NCI-H2029 (cell line): ENCODE measurements at regions not wholly inside any gene's neighbourhood (a gene's known extent, or its start where the extent isn't known, plus 50 kb on each side); places are given as distances from the start of the nearest gene placed in this dataset.

Experiments
- DNase-seq: peaks from one replicate; lab custom pipeline; 2025; lab: John Stamatoyannopoulos, UW

DNA sequence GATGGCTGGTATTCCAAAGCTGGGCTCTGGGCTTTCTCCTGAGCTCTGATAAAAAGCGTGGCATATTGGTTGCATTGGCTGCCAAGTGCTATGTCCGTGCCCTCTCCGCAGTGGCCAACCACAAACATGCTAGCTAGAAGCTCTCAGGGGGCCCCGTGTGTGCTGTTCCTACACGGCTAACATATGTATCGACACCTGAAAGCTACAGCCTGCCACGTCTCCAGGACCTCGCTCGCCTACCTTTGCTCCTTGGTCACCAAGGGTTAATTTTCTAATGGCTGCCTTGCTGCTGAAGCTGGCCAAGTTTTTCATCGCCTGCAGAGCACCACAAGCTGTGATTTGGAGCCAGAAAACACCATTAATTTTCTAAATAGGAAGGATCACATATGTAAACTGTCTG, 888.4 kb downstream of the BCL11A start:
- no peak for DNase-seq

DNA sequence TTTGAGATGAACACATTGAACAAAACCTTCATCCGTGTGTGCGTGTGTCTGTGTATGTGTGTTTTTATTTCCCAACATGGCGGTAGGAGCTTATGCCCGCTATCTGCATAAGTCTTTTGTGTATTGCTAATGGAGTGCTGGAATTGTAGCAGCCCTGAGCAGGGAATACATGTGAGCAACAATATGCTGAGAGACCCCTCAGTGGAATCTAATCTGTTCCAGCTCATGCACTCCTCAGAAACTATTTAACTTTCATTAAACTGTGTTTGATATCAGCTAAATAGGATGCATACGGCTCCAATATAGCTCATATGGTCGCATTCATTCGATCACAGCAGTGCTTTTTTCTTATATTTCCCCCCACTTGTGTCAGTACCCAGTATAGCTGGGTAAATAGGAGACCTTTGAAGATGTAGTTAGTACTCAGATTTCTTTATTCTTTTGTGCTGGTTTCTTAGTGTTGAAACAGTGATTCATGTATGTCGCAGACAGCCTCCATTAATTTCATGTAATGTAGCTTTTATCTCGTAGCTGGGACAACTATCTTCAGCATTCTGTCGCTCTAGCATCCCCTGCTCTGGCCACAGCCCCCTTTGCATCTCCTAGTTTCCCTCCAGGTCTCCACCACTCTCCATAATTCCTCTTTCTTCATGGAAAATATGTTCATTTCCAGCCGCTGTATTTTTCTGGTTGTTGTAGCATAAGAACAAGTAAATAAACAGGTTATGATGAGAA, 891.2 kb downstream of the BCL11A start:
- no peak for DNase-seq

DNA sequence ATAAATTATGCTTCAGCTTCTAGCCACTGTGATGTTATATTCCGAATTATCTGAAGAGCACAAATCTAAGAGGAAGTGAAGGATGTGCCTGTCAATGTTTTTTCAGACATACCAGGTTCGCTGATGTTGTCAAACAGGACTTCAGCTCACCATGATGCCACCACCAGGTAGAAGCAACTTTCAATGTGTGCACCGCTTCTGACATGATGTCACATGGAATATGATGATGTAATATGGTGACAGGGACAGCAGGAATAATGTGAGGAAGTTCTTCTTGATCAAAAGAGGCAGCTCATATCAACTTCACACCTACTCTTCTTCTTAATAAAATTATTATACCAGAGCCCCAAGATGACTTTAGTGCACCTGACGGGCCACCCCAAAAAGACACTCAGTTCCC, 893.2 kb downstream of the BCL11A start:
- DNase-seq = no peak

DNA sequence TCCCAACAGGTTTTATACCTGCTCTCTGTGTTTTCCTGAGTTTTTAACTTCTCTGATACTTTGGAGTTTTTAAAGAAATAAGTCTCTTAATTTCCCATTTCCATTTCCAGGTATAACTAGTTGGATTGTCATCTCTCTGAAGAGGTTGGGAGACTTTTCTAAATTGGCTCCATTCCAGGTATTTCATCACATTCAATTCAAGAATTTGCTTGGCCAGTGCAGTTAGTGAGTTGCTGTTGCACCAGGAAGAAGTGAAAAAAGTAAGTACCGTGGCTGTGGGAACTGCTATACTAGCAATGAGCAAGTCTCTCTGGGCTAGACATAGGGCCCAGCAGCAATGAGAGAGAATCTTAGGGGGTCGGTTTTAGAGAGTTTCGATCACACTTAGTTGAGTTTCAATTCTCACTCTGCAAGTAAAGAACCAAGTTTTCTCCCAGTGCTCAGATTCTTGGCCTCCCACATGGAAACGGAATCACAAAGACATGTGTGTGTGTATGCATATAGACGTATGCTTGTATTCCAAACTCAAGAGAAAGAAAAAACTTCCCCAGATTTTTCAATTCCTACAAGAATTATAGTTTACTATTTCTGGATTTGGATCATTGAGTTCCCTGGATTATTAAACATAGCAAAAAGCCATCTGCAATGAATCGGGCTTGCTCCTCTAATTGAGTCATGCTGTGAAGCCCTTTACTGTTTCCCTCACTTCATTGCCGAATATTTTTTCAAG, 894.4 kb downstream of the BCL11A start:
- no peak for DNase-seq

DNA sequence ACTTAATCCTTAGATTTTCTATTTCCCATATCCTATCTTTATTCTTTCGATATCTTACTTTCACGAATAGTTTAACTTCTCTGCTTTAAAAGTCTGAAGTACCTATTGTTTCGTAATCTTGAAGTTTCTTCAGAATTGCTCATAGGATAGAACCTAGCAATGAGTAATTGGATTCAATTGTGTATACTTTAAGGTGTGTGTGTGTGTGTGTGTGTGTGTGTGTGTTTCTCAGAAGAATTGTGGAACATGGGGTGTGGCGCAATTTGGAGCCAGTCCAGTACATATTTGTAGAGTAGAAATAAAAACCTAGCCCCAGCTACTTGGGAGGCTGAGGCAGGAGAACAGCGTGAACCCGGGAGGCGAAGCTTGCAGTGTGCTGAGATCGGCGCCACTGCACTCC, 897.6 kb downstream of the BCL11A start:
- DNase-seq = no peak

DNA sequence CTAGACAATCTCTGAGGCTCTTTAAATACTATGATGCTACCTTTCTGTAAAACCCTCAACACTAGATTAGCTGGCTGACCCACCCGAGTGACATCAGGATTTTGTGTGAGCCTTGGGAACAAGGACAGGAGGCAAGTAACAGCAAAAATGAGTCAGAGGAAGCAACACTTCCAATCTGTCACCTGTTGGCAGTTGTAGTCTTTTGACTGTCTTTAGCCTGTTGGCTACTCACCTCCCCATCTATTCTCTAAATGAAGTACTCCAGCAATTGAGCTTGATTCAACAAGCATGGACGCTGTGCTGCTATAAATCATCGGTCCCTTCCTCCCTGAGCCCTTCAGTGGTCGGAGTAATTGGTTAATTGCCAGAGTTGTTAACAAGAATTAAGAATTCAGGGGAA, 898.7 kb downstream of the BCL11A start:
- no peak for DNase-seq

DNA sequence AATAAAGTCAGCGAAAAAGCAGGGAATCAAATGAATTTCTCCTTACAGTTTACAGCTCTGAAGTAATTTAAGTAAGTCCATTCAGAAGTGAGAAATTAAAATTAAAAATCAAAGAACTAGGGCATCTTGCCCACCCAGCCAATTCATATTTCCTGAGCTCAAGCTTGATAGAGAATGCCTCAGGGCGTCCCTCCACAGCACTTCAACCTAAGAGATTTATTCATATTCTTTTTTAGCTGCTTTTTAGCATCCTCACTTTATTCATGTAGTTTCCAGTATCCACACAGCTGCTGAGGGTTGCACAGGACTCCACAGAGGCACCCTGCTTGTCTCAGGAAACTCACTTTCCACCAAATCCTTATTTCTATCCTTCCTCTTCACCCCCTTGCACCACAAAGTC, 900.3 kb downstream of the BCL11A start:
- no peak for DNase-seq

DNA sequence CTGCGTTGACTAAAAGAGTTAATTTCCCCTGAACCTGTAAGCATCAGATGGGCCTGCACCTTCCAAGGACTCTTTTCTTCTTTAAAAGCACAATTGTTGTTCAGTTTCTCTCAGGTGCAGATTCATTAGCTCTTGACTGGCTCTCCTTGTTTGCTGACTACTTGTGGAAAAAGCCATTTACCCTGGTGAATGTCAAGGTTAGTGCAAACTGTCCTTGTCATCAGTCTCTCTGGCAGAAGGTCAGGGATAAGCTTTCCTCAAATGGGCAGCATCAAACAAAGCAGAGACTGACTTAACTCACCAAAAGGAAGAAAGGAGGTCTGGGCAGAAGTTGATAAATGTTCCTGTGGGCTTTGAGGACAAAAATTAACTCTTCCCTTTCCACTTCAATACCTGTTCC, 922.7 kb downstream of the BCL11A start:
- DNase-seq = peak; percentile 27

DNA sequence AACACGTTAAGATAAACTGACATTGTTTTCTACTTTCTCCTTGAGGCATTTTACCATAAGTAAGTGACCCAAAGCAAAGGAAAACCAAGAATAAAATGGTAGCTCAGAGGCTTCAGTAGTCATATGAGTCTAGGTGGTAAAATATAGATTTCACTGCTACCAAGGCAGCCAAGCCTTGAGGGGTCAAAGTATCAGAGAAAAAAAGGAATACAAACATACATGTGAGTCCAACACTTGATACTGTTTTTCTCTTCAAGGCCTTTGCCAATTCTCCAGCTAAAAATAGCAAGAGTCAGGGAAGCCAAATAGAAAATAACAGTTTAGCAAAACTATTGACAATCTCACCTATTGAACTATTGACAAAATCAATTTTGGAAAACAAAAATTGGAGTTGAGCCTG, 925.9 kb downstream of the BCL11A start:
- DNase-seq = no peak

DNA sequence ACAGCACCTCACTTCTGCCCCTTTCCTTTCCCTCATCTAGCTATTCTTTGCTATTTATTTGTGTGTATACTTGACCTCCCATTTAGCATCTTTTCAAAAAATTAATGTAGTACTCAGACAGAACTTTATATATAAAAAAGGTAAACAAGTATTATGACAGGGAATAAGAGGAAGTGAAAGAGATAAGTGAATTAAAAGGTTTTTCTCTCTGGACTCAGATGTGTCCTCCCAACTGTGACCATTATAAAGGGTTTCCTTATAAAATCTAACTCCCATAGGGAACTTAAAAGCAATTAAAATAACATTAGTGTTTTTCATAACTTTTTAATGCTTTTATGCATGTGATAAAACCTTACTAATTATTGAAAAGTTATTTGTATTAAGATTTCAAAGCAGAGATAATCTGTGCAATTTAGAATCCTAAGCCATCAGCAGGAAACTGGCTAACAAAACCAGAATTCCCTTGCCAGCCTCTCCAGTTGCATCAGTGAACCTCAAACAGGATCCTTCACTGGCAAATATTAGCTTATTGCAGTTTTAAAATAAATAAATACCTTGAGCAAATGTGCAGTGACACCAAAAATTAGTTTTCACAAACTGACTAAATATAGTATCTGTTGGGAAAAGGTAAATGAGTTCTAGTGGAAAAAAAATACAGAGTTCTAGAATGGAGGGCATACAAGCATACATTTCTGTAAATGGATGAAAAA, 930.7 kb downstream of the BCL11A start:
- DNase-seq = no peak

DNA sequence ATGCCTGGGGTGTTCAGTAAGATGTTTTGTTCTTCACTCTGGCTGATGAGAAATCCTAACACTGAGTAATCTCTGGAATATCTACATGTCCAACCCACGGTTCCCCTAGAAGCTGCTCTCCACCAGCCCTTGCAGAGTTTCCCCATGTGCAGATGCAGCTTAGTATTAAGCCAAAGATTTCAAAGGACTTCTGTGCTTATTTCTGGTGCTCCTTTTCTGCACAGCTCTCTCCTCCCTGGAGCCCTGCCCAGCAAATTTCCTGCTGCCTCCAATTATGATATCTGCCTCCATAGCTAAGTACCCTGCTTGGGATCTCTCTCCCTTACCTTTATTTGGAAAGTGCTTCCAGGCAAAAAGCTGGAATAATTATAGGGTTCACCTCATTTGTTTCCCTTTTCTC, 949.3 kb downstream of the BCL11A start:
- DNase-seq = no peak

DNA sequence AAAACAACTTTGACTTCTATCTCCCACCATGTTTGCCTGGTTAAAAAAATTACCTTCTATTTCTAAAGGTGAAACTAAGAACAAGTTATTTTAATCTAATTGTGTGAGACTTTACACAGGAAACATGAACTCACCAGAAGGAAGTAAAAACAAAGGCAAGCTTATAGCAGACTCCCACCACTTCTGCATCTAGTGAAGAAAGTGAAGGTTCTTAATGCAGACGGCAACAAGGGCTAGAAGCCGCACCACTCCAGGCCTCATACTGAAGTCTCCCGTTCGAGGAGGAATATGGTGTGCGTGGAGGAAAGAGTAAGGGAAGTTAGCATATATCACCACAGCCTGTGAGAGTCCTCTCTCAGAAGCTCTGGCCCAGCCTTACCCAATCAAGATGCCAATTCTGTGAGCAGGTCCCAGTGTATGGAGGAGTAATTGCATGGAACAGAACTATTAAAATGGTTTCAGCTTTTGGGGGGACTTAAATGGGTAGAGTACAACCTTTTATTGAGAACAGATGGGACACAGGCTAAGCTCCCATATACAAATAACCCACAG, 958.7 kb downstream of the BCL11A start:
- no peak for DNase-seq

DNA sequence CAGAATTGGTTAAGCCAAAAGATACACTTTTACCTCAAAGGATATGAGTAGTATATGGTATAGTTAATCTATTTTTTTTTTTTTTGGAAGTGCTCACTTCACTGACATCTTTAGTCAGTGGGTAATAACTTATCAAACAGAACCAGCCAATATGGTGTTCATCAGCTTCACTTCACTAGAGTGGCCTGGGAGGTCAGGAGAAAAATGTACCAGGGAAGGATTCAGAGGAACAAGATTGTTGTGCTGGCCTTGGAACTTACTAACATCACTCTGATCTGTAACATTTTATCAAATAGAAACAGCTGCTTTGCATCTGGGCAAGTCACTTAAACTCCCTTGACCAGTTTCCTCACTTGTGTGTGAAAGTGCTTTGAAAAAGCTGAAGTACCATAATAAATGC, 962.7 kb downstream of the BCL11A start:
- DNase-seq = no peak

DNA sequence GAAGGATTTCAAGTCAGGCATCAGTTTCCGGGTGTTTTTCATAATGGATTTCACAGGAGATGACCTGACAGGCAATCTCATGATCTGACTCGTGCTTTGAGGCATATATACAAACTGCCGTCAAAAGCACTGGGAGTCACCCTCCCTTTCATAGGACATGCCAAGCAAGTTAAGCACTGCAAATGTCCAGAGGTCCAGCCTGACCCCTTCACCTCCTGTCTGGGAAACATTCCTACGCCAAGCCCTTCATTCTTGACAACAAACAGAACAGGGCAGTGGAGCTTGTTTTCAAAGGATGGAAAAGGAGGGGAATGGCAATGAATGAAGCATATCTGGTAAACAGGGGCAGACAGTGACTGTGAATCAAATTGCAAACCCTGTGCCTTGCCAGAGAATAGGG, 963.6 kb downstream of the BCL11A start:
- no peak for DNase-seq

DNA sequence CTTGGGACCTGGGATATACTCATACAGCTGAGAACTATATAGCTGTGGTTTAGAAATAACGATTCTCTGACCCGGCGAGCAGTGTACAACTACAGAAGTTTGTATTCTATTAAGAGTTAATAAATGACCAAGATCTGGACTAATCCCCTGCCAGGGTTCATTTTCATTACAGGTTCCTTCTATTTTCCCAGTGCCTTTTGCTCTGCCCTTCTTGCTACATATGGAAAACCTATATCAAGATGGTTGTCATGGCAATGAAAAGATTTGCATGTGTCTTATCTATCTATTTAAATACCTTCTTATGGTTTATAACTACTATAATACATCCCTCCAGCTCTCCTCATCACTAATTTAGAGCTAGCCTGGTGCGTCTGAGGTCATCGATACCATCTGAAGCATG, 965.2 kb downstream of the BCL11A start:
- no peak for DNase-seq

DNA sequence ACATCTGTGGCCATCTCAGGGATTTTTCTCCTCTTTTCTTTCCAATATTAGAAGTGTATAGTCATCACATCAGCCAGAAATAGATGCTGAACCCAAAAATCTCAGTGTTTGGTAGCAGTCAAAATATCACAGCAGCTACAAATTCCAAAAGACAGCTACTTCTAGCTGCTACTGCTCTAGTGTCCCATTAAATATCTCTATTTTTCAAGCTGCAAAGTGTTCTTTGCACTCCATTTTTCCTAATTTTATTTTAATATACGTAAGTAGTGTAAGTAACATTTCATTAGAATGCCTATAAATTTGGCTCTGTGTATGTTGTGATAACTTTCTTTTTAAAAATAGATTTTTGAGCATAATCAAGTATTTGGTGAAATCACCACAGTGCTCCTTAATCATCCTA, 967.3 kb downstream of the BCL11A start:
- DNase-seq = no peak

DNA sequence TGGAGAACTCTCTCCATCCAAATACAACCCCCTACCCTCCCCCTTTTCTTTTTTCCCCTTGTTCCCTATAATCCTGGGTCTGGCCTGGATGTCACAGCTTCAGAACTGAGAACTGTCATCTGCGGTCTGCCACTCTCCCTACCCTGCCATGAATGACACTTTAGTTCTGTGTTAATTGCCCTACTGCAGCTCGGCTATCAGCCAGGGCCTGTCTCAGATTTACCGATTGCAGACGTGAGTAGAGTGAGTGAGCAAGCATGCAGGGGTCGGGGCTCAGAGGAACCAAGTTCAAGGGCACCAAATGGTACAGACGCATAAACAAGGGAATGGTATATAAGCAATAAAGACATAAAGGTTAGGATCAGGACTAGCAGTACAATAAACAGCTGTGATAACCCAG, 967.8 kb downstream of the BCL11A start:
- peak; percentile 37 for DNase-seq

DNA sequence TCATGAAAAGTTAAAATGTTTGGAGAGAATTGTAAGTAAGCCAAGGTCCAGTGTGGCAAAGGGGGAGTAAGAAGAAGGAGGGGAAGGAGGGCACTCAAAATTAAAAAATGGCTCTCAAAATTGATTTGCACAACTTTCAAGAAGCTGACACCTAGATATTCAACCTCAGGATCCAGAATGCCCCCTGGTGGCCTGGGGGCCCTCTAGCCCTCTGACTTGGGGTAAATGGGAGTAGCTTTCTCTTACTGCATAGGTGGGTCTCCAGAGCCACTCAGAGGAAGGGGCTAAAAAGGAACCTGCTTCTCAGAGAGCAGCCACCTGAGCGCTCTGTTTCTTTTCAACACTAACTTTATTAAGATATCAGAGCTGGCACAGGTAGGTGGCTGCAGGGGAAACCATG, 968.5 kb downstream of the BCL11A start:
- DNase-seq = peak; percentile 3

DNA sequence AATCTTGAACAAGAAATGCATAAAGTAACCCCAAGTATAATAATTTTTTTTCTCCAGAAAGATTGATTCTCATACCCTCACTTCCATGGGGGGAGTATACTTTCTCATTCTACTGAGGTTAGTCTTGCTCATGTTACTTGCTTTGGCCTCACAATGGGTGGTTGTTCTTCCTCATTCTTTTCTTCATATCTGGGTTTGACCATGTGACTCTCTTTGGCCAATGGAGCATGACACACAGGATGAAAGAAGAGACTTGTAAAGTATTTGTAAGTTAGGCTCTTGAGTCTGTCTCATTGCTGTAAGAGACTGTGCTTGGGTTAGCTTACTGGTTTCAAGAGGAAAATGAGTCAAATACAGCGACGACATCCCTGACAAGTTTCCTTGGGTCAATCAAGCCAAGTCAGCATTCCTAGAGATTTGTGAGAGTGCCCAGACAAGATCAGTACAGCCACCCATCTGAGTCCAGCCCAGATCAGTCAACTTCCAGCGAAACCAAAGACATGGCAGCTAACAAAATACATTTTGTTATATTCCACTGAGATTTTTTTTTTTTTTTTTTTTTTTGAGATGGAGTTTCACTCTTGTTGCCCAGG, 970.2 kb downstream of the BCL11A start:
- no peak for DNase-seq

DNA sequence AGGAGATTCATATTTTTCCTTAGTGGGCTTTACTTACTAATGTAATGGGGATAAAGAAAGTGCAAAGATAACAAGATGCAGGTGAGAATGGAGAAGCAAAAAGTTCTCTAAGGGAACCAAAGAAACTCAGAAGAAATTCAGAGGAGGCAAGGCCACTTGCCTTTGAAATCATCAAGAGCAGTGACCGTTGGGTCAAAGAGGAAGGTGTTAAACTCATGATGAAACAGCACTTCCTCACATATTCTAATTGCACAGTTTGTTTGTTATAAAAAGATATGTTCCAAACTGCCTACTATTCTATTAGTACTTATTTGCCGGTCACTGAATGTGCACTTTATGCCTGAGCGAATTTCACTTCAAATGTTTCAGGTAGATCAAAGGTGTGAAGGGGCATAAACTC, 975.1 kb downstream of the BCL11A start:
- DNase-seq = no peak

DNA sequence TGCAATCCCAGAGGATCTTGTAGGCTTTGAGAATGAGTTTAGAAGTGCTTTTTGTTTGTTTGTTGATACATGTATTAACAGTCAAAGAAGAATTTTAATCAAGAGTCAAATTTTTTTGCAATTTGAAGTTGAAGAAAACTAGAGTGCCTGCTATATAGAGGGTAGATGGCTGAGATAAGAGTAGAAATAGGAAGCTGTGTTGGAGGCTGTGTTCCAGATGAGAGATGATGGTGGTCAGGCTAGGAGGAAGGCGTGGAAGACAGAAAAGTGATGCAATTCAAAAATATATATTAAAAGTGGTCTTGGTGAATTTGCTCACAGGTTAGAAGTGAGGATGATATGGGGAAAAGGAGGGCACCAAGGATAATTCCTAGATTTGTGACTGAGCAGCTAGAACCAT, 978.3 kb downstream of the BCL11A start:
- DNase-seq = no peak

DNA sequence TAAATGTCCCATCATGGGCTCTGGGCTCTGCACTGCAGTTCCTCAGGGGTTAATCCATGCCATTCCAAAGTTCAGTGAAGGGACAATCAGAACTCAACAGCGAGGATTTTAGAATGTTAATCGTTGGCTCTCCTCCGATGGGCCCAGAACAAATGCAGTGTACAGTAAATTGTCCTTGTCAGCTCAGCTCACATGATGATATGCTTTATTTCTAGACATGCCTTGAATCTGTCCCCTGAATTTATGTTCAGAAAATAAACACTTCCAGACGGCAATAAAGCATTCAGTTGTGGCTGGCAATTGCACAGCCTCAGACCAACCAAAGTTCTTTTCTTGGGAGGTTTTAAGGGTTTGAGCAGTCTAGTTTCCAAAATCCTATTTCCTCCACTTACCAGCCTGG, 981.2 kb downstream of the BCL11A start:
- DNase-seq = no peak

DNA sequence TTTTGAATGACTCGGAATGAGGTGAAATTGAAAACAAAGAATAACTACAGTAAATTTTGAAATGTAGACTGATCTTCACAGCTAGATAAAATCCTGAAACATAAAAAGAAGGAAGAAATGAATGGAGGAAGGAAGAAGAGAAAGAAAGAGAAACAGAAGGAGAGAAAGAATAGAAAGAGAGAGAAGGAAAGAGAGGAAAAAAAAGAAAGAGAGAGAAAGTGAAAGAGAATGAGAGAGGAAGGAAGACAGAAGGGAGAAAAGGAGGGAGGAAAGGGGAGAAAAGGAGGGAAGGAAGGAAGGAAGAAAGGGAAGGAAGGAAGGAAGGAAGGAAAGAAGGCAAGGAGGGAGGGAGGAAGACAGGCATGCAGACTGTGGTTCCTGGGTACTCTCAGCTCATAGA, 982.6 kb downstream of the BCL11A start:
- DNase-seq = no peak
